Endodermal cell (in vitro differentiated cells): ENCODE measurements at regions not wholly inside any gene's neighbourhood (a gene's known extent, or its start where the extent isn't known, plus 50 kb on each side); places are given as distances from the start of the nearest gene placed in this dataset.

Source experiments
- DNase-seq: peaks from one replicate; pipeline ENCODE4 v3.0.0-alpha.2; 2017
- H3K27ac ChIP-seq: 2 replicates; pipeline ENCODE4 v1.5.1; 2013; ENCODE audit warnings: mild to moderate bottlenecking, low read depth, low read length, moderate library complexity
- H3K27me3 ChIP-seq: 2 replicates; pipeline ENCODE4 v1.6.1; 2013; ENCODE audit warnings: mild to moderate bottlenecking, low read length, moderate library complexity; ENCODE audit not compliant: insufficient read depth, control insufficient read depth, poor library complexity, severe bottlenecking
- H3K36me3 ChIP-seq: 2 replicates; pipeline ENCODE4 v1.7.0; 2013; ENCODE audit warnings: mild to moderate bottlenecking, low read length, moderate library complexity; ENCODE audit not compliant: control insufficient read depth, insufficient read depth
- H3K4me1 ChIP-seq: one replicate; pipeline ENCODE4 v1.7.0; 2013; ENCODE audit warnings: low read length; ENCODE audit not compliant: control insufficient read depth, insufficient read depth
- H3K4me3 ChIP-seq: 2 replicates; pipeline ENCODE4 v1.5.1; 2013; ENCODE audit warnings: mild to moderate bottlenecking, low read length, moderate library complexity
- H3K9ac ChIP-seq: 2 replicates; pipeline ENCODE4 v1.6.1; 2013; ENCODE audit warnings: mild to moderate bottlenecking, low read length, moderate library complexity; ENCODE audit not compliant: poor library complexity, severe bottlenecking; ENCODE audit errors: extremely low read depth
- H3K9me3 ChIP-seq: 2 replicates; pipeline ENCODE4 v1.6.1; 2013; ENCODE audit warnings: mild to moderate bottlenecking, low read length, moderate library complexity; ENCODE audit not compliant: control insufficient read depth
- H3K27ac Mint-ChIP-seq: 2 replicates; pipeline ENCODE4 v1.8.0; 2020; ENCODE audit warnings: mixed read lengths
- H3K27me3 Mint-ChIP-seq: 2 replicates; pipeline ENCODE4 v1.8.0; 2021; ENCODE audit warnings: mild to moderate bottlenecking, mixed read lengths; ENCODE audit not compliant: insufficient read depth
- H3K36me3 Mint-ChIP-seq: 2 replicates; pipeline ENCODE4 v1.8.0; 2020; ENCODE audit warnings: low read depth, mixed read lengths
- H3K4me1 Mint-ChIP-seq: 2 replicates; pipeline ENCODE4 v1.8.0; 2020; ENCODE audit warnings: mixed read lengths
- H3K4me3 Mint-ChIP-seq: 2 replicates; pipeline ENCODE4 v1.8.0; 2020; ENCODE audit warnings: mild to moderate bottlenecking, moderate library complexity, mixed read lengths
- H3K9me3 Mint-ChIP-seq: 2 replicates; pipeline ENCODE4 v1.8.0; 2020; ENCODE audit warnings: mild to moderate bottlenecking, mixed read lengths
- WGBS, 2 experiments: methylation state at CpG; one replicate each; pipeline versions ENCODE4 v1.1.5 to v1.1.7; 2013; ENCODE audit warnings: missing lambda C conversion rate in 2 of 2, mixed read lengths in 1 of 2; ENCODE audit not compliant: insufficient coverage in 1 of 2, insufficient read length in 1 of 2; 5-methylcytosine and 5-hydroxymethylcytosine counted together
- TF ChIP-seq, protein P1 (sequence below): fragments of 200-600 bp; sonication (generic); conservative IDR thresholded peaks from 2 replicates; pipeline ENCODE4 v1.5.0; 2021; ENCODE audit warnings: antibody characterized with exemption, mild to moderate bottlenecking

DNA sequence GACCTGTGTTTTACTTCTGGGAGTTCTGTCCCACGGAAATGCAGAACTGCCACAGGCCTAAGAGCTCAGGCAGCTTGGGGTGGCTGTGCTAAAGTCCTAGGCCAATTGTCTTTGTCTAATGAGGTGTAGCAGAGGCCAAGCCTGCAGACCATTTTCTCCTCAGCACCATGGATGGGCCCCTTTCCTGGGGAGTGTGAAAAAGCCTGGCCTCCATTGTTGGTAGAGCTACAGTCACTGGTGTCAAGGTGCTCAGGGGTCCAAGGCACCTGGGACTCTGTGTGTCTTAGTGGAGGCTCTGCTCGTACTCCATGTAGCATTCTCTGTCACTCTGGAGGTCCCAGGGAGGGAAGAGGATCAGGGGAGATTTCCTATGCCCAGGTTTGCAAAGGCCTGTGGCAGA lies 329.6 kb downstream of the SLITRK5 start:
- no peaks in the 10 kb centered on the region for H3K27me3 Mint-ChIP-seq

DNA sequence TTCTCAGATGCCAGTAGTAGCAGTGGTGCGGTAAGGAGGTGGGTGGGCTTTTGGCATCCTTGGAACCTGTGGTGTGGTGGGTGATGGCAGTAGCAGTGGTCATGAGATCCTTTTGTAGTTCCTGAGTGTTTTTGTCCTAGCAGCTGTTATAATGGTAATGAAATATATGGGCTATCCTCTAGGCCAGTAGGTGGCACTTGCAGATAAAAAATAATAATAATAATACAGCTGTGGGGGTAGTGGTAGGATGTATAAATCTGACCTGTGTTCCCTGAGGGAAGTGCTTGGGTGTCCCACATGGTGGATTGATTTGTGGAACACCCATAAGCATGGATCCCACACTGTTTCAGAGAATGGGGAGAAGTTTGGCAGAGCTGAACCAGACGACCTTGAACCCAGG lies 334.0 kb downstream of the SLITRK5 start:
- no peaks in the 10 kb centered on the region for H3K27me3 ChIP-seq
- Mint-ChIP-seq H3K4me1 (no peaks in the 10 kb centered on the region), H3K36me3 (no peaks in the 10 kb centered on the region), H3K4me3 (no peak overlapping the region), H3K9me3 (no peaks in the 10 kb centered on the region), H3K27me3 (no peaks in the 10 kb centered on the region), H3K27ac (no peak overlapping the region)
- H3K36me3 ChIP-seq, result no peaks in the 10 kb centered on the region
- H3K9ac ChIP-seq, result no peak overlapping the region
- H3K4me1 ChIP-seq, result no peaks in the 10 kb centered on the region
- no peaks in the 10 kb centered on the region for H3K9me3 ChIP-seq
- TF ChIP-seq, protein P1, sequence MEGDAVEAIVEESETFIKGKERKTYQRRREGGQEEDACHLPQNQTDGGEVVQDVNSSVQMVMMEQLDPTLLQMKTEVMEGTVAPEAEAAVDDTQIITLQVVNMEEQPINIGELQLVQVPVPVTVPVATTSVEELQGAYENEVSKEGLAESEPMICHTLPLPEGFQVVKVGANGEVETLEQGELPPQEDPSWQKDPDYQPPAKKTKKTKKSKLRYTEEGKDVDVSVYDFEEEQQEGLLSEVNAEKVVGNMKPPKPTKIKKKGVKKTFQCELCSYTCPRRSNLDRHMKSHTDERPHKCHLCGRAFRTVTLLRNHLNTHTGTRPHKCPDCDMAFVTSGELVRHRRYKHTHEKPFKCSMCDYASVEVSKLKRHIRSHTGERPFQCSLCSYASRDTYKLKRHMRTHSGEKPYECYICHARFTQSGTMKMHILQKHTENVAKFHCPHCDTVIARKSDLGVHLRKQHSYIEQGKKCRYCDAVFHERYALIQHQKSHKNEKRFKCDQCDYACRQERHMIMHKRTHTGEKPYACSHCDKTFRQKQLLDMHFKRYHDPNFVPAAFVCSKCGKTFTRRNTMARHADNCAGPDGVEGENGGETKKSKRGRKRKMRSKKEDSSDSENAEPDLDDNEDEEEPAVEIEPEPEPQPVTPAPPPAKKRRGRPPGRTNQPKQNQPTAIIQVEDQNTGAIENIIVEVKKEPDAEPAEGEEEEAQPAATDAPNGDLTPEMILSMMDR, result peak; percentile 21
- WGBS, 2 experiments, result 84 to 86% methylated on average over 1 to 2 of the region's 2 CpGs
- H3K4me3 ChIP-seq, result no peak overlapping the region
- DNase-seq, result no peak
- H3K27ac ChIP-seq, result no peak overlapping the region

More for the DNA sequence above, 329.6 kb downstream of the SLITRK5 start:
- Histone ChIP-seq H3K36me3 (no peaks in the 10 kb centered on the region), H3K4me3 (no peak overlapping the region), H3K27ac (no peak overlapping the region), H3K9ac (no peak overlapping the region), H3K4me1 (no peaks in the 10 kb centered on the region), H3K9me3 (peaks cover 18% of the 10 kb centered on the region), H3K27me3 (no peaks in the 10 kb centered on the region)
- Mint-ChIP-seq H3K36me3 (no peaks in the 10 kb centered on the region), H3K4me3 (no peak overlapping the region), H3K9me3 (peaks cover 16% of the 10 kb centered on the region), H3K27ac (no peak overlapping the region), H3K4me1 (no peaks in the 10 kb centered on the region)
- TF ChIP-seq, protein P1, result no peak
- WGBS, 2 experiments, result 93 to 100% methylated on average over 2 of the region's 2 CpGs
- DNase-seq, result peak; percentile 37

DNA sequence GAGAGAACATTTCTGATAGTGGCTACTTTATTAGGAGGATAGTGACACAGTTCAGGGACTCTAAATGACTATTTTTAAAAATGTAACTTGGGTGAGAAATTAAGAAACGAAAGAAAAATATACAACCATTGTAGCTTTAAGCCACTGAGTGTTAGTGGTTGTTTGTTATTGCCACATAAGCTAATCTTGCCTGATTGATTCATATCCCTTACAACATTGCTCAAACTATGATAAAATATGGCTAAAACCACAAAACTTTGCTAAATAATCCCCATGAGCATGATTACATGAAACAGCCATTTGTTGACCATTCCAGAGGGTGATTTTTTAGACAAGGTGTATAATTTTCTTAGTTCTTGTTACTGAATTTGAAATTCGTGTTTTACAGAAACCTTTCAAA lies 343.4 kb downstream of the SLITRK5 start:
- H3K9me3 Mint-ChIP-seq, result peaks cover 4% of the 10 kb centered on the region
- H3K9ac ChIP-seq, result no peak overlapping the region
- H3K27me3 Mint-ChIP-seq, result no peaks in the 10 kb centered on the region
- TF ChIP-seq, protein P1, result no peak
- no peak overlapping the region for H3K4me3 ChIP-seq
- H3K36me3 Mint-ChIP-seq, result no peaks in the 10 kb centered on the region
- no peak overlapping the region for H3K27ac ChIP-seq
- H3K4me1 Mint-ChIP-seq, result no peaks in the 10 kb centered on the region
- no peak overlapping the region for H3K27ac Mint-ChIP-seq
- no peaks in the 10 kb centered on the region for H3K4me1 ChIP-seq
- DNase-seq, result no peak
- H3K36me3 ChIP-seq, result no peaks in the 10 kb centered on the region
- no peak overlapping the region for H3K4me3 Mint-ChIP-seq
- no peaks in the 10 kb centered on the region for H3K27me3 ChIP-seq
- 78% methylated on average over 1 of the region's 2 CpGs; no CpG with 5 or more reads in 1 of the 2 experiments for WGBS, 2 experiments
- H3K9me3 ChIP-seq, result no peaks in the 10 kb centered on the region
